KMS-11 (cell line): ENCODE measurements at regions not wholly inside any gene's neighbourhood (a gene's known extent, or its start where the extent isn't known, plus 50 kb on each side); places are given as distances from the start of the nearest gene placed in this dataset.

ENCODE experiments used
- H2AFZ ChIP-seq: fragments of 200-600 bp; sonication (generic); 2 replicates; pipeline ENCODE4 v1.6.1; 2016; ENCODE audit warnings: antibody characterized with exemption, mixed run types, low read depth
- H3K27ac ChIP-seq: fragments of 200-600 bp; sonication (generic); 2 replicates; pipeline ENCODE4 v1.6.1; 2016; ENCODE audit warnings: mild to moderate bottlenecking, mixed run types
- H3K27me3 ChIP-seq: fragments of 200-600 bp; sonication (generic); 2 replicates; pipeline ENCODE4 v1.6.1; 2017; ENCODE audit warnings: mild to moderate bottlenecking, low read depth, mixed run types, moderate library complexity; ENCODE audit not compliant: insufficient read depth
- H3K36me3 ChIP-seq: fragments of 200-600 bp; sonication (generic); 2 replicates; pipeline ENCODE4 v1.6.1; 2017; ENCODE audit warnings: mild to moderate bottlenecking, mixed run types; ENCODE audit not compliant: insufficient read depth
- H3K4me1 ChIP-seq: fragments of 200-600 bp; sonication (generic); 2 replicates; pipeline ENCODE4 v1.6.1; 2016; ENCODE audit warnings: mild to moderate bottlenecking, low read depth, mixed run types; ENCODE audit not compliant: poor library complexity, severe bottlenecking
- H3K4me2 ChIP-seq: fragments of 200-600 bp; sonication (generic); 2 replicates; pipeline ENCODE4 v1.7.0; 2016; ENCODE audit warnings: mild to moderate bottlenecking, mixed run types
- H3K4me3 ChIP-seq: fragments of 200-600 bp; sonication (generic); IDR thresholded peaks from 2 replicates; pipeline ENCODE4 v1.6.1; 2017; ENCODE audit warnings: low read depth, low read length, mixed read lengths; ENCODE audit not compliant: insufficient read depth
- H3K79me2 ChIP-seq: fragments of 200-600 bp; sonication (generic); 2 replicates; pipeline ENCODE4 v1.6.1; 2016; ENCODE audit warnings: low read depth, mixed run types; ENCODE audit not compliant: insufficient read depth
- H3K9ac ChIP-seq: fragments of 200-600 bp; sonication (generic); 2 replicates; pipeline ENCODE4 v1.6.1; 2016; ENCODE audit warnings: mild to moderate bottlenecking, mixed run types
- H4K20me1 ChIP-seq: fragments of 200-600 bp; sonication (generic); 2 replicates; pipeline ENCODE4 v1.6.1; 2016; ENCODE audit warnings: mild to moderate bottlenecking, mixed run types; ENCODE audit not compliant: insufficient read depth
- CTCF ChIP-seq: fragments of 200-600 bp; sonication (generic); conservative IDR thresholded peaks from 2 replicates; pipeline ENCODE4 v1.6.1; 2017; ENCODE audit warnings: low read depth, mild to moderate bottlenecking, antibody characterized with exemption, low read length, moderate library complexity, mixed read lengths

DNA sequence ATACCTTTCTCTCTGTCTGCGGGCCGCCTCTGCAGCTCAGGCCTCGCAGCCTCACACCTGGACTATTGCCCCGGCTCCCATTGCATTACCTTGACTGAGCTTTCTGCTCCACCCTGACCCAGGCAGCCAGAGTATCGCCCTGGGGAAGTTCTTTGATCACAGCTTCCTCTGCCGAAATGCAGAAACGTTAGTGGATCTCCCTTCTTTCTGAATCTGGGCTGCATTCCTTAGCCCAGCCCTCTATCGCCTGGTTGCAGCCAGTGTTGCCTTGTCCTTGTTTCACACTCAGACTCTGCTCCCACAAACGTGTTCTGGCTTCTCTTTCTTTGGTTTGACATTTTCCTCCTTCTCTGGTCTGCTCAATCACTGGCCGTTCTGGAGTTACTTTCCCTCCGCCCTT, 195.7 kb downstream of the ADAMTS15 start:
- Histone ChIP-seq H2AFZ (no peak overlapping the region), H3K4me1 (no peaks in the 10 kb centered on the region)

DNA sequence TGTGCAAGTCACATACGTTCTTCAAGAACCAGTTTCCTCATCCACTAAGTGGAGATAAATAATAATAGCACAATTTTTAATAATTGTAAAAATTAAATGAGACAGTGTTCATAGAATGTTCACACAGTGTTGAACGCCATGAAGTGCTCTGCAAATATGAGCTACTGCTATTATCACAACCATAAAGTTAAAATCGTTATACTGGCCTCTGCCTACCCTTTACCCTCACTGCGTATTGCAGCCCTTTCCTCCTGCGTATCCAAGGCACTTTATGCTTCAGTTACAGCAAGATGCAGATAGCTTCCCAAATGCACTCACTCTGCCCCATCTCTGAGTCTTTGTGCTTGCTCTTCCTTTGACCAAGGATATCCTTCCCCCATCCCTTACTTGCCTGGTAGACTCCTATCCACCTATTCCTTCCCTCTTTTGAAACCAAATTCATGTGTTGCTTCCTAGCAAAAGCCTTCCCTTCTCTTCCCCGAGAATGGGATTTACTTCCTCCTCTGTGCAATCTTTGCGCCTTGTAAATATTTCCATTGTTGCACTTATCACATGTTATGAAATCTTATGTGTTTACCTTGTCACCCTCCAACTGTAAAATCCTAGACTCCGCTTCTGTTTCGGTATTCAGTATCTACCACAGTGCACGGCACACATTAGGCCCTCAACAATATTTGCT, 196.9 kb downstream of the ADAMTS15 start:
- H4K20me1 ChIP-seq: no peaks in the 10 kb centered on the region
- H3K27ac ChIP-seq: no peak overlapping the region
- no peak overlapping the region for H3K4me3 ChIP-seq
- H3K4me1 ChIP-seq: no peaks in the 10 kb centered on the region
- H3K4me2 ChIP-seq: no peak overlapping the region
- no peak for TF ChIP-seq CTCF
- no peaks in the 10 kb centered on the region for H3K27me3 ChIP-seq
- no peaks in the 10 kb centered on the region for H3K36me3 ChIP-seq
- H2AFZ ChIP-seq: no peak overlapping the region
- H3K9ac ChIP-seq: no peak overlapping the region
- H3K79me2 ChIP-seq: no peaks in the 10 kb centered on the region

More for the DNA sequence above, 195.7 kb downstream of the ADAMTS15 start:
- H3K4me3 ChIP-seq: no peak overlapping the region
- no peak for TF ChIP-seq CTCF
- no peaks in the 10 kb centered on the region for H3K36me3 ChIP-seq
- no peaks in the 10 kb centered on the region for H3K79me2 ChIP-seq
- H3K27me3 ChIP-seq: no peaks in the 10 kb centered on the region
- no peak overlapping the region for H3K9ac ChIP-seq
- no peaks in the 10 kb centered on the region for H4K20me1 ChIP-seq
- no peak overlapping the region for H3K4me2 ChIP-seq
- no peak overlapping the region for H3K27ac ChIP-seq

GRCh38 chr11:130645843-130646197, 197.4 kb downstream of the ADAMTS15 start:
- Histone ChIP-seq H4K20me1 (no peaks in the 10 kb centered on the region), H3K9ac (no peak overlapping the region), H3K36me3 (no peaks in the 10 kb centered on the region), H3K4me1 (no peaks in the 10 kb centered on the region), H3K27me3 (no peaks in the 10 kb centered on the region), H2AFZ (no peak overlapping the region), H3K4me3 (no peak overlapping the region), H3K79me2 (no peaks in the 10 kb centered on the region), H3K4me2 (no peak overlapping the region), H3K27ac (no peak overlapping the region)
- TF ChIP-seq CTCF: no peak

DNA sequence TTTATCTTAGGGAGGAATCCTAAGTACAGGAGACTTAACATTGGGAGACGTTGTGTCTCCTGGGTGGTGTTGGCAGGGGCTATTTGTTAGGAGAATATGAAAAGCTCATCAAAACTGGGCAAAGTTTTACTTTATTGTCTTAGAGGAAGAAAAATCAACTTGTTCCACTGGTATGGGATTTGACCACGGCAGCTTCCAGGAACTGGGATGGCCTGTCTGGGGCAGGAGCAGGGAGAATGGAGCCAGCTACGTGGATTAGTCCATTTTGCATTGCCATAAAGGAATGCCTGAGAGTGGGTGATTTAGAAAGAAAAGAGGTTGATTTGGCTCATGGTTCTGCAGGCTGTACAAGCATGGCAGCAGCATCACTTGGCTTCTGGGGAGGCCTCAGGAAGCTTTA, 198.4 kb downstream of the ADAMTS15 start:
- Histone ChIP-seq H3K9ac (no peak overlapping the region), H3K79me2 (no peaks in the 10 kb centered on the region), H3K36me3 (no peaks in the 10 kb centered on the region), H3K4me1 (no peaks in the 10 kb centered on the region), H4K20me1 (no peaks in the 10 kb centered on the region), H3K4me3 (no peak overlapping the region), H3K27ac (no peak overlapping the region), H3K27me3 (no peaks in the 10 kb centered on the region), H2AFZ (no peak overlapping the region), H3K4me2 (no peak overlapping the region)
- TF ChIP-seq CTCF: no peak
